HFF-Myc (cell line): ENCODE measurements at regions not wholly inside any gene's neighbourhood (a gene's known extent, or its start where the extent isn't known, plus 50 kb on each side); places are given as distances from the start of the nearest gene placed in this dataset.

Experiments used
- DNase-seq: peaks from one replicate; pipeline ENCODE4 v3.0.0-alpha.2; 2011; ENCODE audit warnings: low read depth; ENCODE audit errors: extremely low read depth
- H3K4me3 ChIP-seq: replicated peaks from 2 replicates; pipeline ENCODE4 v1.5.1; 2011; ENCODE audit warnings: low read depth, mild to moderate bottlenecking, control low read depth, low read length
- TF ChIP-seq, protein P1 (sequence below): IDR thresholded peaks from 2 replicates; pipeline ENCODE4 v1.5.1; 2012; ENCODE audit warnings: mild to moderate bottlenecking, low read depth, low read length, control low read depth; ENCODE audit errors: missing control alignments

- no peak overlapping the region for H3K4me3 ChIP-seq
- TF ChIP-seq, protein P1, sequence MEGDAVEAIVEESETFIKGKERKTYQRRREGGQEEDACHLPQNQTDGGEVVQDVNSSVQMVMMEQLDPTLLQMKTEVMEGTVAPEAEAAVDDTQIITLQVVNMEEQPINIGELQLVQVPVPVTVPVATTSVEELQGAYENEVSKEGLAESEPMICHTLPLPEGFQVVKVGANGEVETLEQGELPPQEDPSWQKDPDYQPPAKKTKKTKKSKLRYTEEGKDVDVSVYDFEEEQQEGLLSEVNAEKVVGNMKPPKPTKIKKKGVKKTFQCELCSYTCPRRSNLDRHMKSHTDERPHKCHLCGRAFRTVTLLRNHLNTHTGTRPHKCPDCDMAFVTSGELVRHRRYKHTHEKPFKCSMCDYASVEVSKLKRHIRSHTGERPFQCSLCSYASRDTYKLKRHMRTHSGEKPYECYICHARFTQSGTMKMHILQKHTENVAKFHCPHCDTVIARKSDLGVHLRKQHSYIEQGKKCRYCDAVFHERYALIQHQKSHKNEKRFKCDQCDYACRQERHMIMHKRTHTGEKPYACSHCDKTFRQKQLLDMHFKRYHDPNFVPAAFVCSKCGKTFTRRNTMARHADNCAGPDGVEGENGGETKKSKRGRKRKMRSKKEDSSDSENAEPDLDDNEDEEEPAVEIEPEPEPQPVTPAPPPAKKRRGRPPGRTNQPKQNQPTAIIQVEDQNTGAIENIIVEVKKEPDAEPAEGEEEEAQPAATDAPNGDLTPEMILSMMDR = no peak
- no peak for DNase-seq
Measured at GRCh38 chr3:95911767-95912166, 902.6 kb upstream of the EPHA6 start.

GRCh38 chr3:95923496-95924210, 890.7 kb upstream of the EPHA6 start:
- H3K4me3 ChIP-seq = no peak overlapping the region
- peak; percentile 41 for DNase-seq
- TF ChIP-seq, protein P1 = no peak

DNA sequence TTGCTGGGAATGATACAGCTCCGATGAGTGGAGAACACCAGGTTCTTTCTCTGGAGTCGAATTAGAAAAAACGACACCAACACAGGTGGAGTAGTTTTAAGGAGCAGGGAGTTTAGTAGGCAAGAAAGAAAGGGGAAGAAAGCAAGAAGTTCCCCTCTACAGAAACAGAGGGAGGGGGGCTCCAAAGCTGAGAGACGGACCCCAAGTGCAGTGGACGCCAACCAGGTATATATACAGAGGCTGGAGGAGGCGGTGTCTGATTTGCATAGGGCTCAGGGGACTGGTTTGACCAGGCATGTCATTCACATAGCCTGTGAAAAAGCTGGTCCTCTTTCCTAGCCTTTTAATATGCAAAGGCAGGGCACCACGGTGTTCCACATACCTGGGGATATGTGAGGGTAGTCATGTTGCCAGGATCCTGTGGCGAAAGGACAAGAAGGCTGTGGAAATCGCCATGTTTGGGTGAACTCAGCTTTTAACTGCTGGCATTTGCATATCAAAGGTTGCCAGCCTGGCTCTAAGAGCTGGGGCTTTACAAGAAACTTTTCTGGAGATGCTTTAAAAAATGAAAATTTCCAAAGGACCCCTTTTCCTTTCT, 887.4 kb upstream of the EPHA6 start:
- no peak for DNase-seq
- TF ChIP-seq, protein P1 = no peak
- no peak overlapping the region for H3K4me3 ChIP-seq

GRCh38 chr3:95934181-95934580, 880.2 kb upstream of the EPHA6 start:
- no peak for DNase-seq
- H3K4me3 ChIP-seq = no peak overlapping the region
- TF ChIP-seq, protein P1 = no peak

- TF ChIP-seq, protein P1 = no peak
- DNase-seq = no peak
- no peak overlapping the region for H3K4me3 ChIP-seq
Measured at GRCh38 chr3:95939235-95939809, 875.1 kb upstream of the EPHA6 start.

- TF ChIP-seq, protein P1 = no peak
- DNase-seq = no peak
- H3K4me3 ChIP-seq = no peak overlapping the region
Measured at GRCh38 chr3:95965704-95966336, 848.6 kb upstream of the EPHA6 start.
